Endodermal cell (in vitro differentiated cells): ENCODE measurements at regions not wholly inside any gene's neighbourhood (a gene's known extent, or its start where the extent isn't known, plus 50 kb on each side); places are given as distances from the start of the nearest gene placed in this dataset.

ENCODE experiments used
- DNase-seq: peaks from one replicate; pipeline ENCODE4 v3.0.0-alpha.2; 2017
- H3K27ac ChIP-seq: 2 replicates; pipeline ENCODE4 v1.5.1; 2013; ENCODE audit warnings: mild to moderate bottlenecking, low read depth, low read length, moderate library complexity
- H3K27me3 ChIP-seq: 2 replicates; pipeline ENCODE4 v1.6.1; 2013; ENCODE audit warnings: mild to moderate bottlenecking, low read length, moderate library complexity; ENCODE audit not compliant: insufficient read depth, control insufficient read depth, poor library complexity, severe bottlenecking
- H3K36me3 ChIP-seq: 2 replicates; pipeline ENCODE4 v1.7.0; 2013; ENCODE audit warnings: mild to moderate bottlenecking, low read length, moderate library complexity; ENCODE audit not compliant: control insufficient read depth, insufficient read depth
- H3K4me1 ChIP-seq: one replicate; pipeline ENCODE4 v1.7.0; 2013; ENCODE audit warnings: low read length; ENCODE audit not compliant: control insufficient read depth, insufficient read depth
- H3K4me3 ChIP-seq: 2 replicates; pipeline ENCODE4 v1.5.1; 2013; ENCODE audit warnings: mild to moderate bottlenecking, low read length, moderate library complexity
- H3K9ac ChIP-seq: 2 replicates; pipeline ENCODE4 v1.6.1; 2013; ENCODE audit warnings: mild to moderate bottlenecking, low read length, moderate library complexity; ENCODE audit not compliant: poor library complexity, severe bottlenecking; ENCODE audit errors: extremely low read depth
- H3K9me3 ChIP-seq: 2 replicates; pipeline ENCODE4 v1.6.1; 2013; ENCODE audit warnings: mild to moderate bottlenecking, low read length, moderate library complexity; ENCODE audit not compliant: control insufficient read depth
- H3K27ac Mint-ChIP-seq: 2 replicates; pipeline ENCODE4 v1.8.0; 2020; ENCODE audit warnings: mixed read lengths
- H3K27me3 Mint-ChIP-seq: 2 replicates; pipeline ENCODE4 v1.8.0; 2021; ENCODE audit warnings: mild to moderate bottlenecking, mixed read lengths; ENCODE audit not compliant: insufficient read depth
- H3K36me3 Mint-ChIP-seq: 2 replicates; pipeline ENCODE4 v1.8.0; 2020; ENCODE audit warnings: low read depth, mixed read lengths
- H3K4me1 Mint-ChIP-seq: 2 replicates; pipeline ENCODE4 v1.8.0; 2020; ENCODE audit warnings: mixed read lengths
- H3K4me3 Mint-ChIP-seq: 2 replicates; pipeline ENCODE4 v1.8.0; 2020; ENCODE audit warnings: mild to moderate bottlenecking, moderate library complexity, mixed read lengths
- H3K9me3 Mint-ChIP-seq: 2 replicates; pipeline ENCODE4 v1.8.0; 2020; ENCODE audit warnings: mild to moderate bottlenecking, mixed read lengths
- CTCF ChIP-seq: fragments of 200-600 bp; sonication (generic); conservative IDR thresholded peaks from 2 replicates; pipeline ENCODE4 v1.5.0; 2021; ENCODE audit warnings: antibody characterized with exemption, mild to moderate bottlenecking
- WGBS, 2 experiments: methylation state at CpG; one replicate each; pipeline versions ENCODE4 v1.1.5 to v1.1.7; 2013; ENCODE audit warnings: missing lambda C conversion rate in 2 of 2, mixed read lengths in 1 of 2; ENCODE audit not compliant: insufficient coverage in 1 of 2, insufficient read length in 1 of 2; 5-methylcytosine and 5-hydroxymethylcytosine counted together

DNA sequence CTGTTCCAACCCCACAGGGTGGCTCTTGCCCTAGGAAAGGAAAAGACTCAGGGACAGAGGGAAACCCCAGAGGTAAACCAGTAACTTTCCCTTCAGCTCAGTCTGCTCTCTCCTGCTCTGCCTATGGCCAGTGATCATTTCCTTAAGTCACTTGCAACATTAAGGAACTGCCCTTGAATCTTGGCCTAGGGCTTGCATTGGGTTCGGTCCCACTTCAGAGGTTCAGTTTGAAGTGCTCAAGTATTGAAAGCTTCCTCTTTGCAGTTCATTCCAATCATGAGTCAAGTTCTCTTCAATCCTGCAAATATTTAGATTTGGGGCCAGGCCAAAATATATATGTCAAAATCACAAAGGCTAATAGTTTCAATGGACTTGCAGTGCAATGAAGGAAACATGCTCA is 97.7 kb upstream of the IRF2BP2 start:
- no peak for DNase-seq
- Histone ChIP-seq H3K4me3 (no peak overlapping the region), H3K27me3 (no peaks in the 10 kb centered on the region), H3K27ac (no peak overlapping the region), H3K9me3 (peaks cover 7% of the 10 kb centered on the region), H3K4me1 (peaks cover 6% of the 10 kb centered on the region), H3K36me3 (no peaks in the 10 kb centered on the region), H3K9ac (no peak overlapping the region)
- Mint-ChIP-seq H3K36me3 (no peaks in the 10 kb centered on the region), H3K4me3 (no peak overlapping the region), H3K27me3 (peaks cover 2% of the 10 kb centered on the region), H3K4me1 (no peaks in the 10 kb centered on the region), H3K27ac (no peak overlapping the region), H3K9me3 (no peaks in the 10 kb centered on the region)
- 100% methylated on average over 1 of the region's 1 CpG for WGBS, 2 experiments
- no peak for TF ChIP-seq CTCF

- Mint-ChIP-seq H3K27me3 (peaks cover 2% of the 10 kb centered on the region), H3K27ac (no peak overlapping the region), H3K4me3 (no peak overlapping the region), H3K9me3 (no peaks in the 10 kb centered on the region), H3K36me3 (no peaks in the 10 kb centered on the region), H3K4me1 (no peaks in the 10 kb centered on the region)
- Histone ChIP-seq H3K36me3 (no peaks in the 10 kb centered on the region), H3K9ac (no peak overlapping the region), H3K27me3 (no peaks in the 10 kb centered on the region), H3K4me1 (peaks cover 6% of the 10 kb centered on the region), H3K9me3 (peaks cover 7% of the 10 kb centered on the region), H3K4me3 (no peak overlapping the region), H3K27ac (no peak overlapping the region)
- no peak for DNase-seq
- no peak for TF ChIP-seq CTCF
- 100% methylated on average over 1 of the region's 1 CpG; no CpG with 5 or more reads in 1 of the 2 experiments for WGBS, 2 experiments
Observed at GRCh38 chr1:234706931-234707330, 97.0 kb upstream of the IRF2BP2 start.

DNA sequence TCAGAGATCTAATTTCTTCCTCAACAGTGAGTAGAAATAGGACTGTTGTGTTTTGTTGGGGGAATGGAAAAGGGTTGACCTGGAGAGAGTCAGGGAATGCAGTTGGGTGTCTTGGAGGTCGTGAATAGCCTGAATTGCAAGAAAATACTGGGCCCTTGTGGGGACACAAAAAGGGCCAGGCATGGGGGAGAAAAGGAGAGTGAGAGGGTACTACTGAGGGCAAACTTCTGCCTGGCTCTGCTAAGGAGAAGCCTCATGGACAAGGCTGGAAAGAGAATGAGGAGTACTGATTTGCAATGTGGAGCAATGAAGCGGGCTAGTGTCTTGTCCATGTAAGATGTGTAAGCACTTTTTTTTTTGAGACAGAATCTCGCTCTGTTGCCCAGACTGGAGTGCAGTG is 96.2 kb upstream of the IRF2BP2 start:
- Histone ChIP-seq H3K4me3 (no peak overlapping the region), H3K27me3 (no peaks in the 10 kb centered on the region), H3K36me3 (no peaks in the 10 kb centered on the region), H3K4me1 (peaks cover 6% of the 10 kb centered on the region), H3K9ac (no peak overlapping the region), H3K27ac (no peak overlapping the region), H3K9me3 (peaks cover 7% of the 10 kb centered on the region)
- WGBS, 2 experiments, result 93 to 100% methylated on average over 1 to 3 of the region's 3 CpGs
- H3K9me3 Mint-ChIP-seq, result no peaks in the 10 kb centered on the region
- no peak for DNase-seq
- no peak overlapping the region for H3K27ac Mint-ChIP-seq
- TF ChIP-seq CTCF, result no peak
- H3K36me3 Mint-ChIP-seq, result no peaks in the 10 kb centered on the region
- H3K27me3 Mint-ChIP-seq, result peaks cover 2% of the 10 kb centered on the region
- H3K4me1 Mint-ChIP-seq, result no peaks in the 10 kb centered on the region
- no peak overlapping the region for H3K4me3 Mint-ChIP-seq
